ENCODE measurements at regions not wholly inside any gene's neighbourhood (a gene's known extent, or its start where the extent isn't known, plus 50 kb on each side); places are given as distances from the start of the nearest gene placed in this dataset.

GRCh38 chr4:79048878-79049277 is 109.6 kb upstream of the PAQR3 start:
- H4K20me1 ChIP-seq (ENCODE audit: insufficient read depth), result no peaks in the 10 kb centered on the region
- TF ChIP-seq, protein P1, sequence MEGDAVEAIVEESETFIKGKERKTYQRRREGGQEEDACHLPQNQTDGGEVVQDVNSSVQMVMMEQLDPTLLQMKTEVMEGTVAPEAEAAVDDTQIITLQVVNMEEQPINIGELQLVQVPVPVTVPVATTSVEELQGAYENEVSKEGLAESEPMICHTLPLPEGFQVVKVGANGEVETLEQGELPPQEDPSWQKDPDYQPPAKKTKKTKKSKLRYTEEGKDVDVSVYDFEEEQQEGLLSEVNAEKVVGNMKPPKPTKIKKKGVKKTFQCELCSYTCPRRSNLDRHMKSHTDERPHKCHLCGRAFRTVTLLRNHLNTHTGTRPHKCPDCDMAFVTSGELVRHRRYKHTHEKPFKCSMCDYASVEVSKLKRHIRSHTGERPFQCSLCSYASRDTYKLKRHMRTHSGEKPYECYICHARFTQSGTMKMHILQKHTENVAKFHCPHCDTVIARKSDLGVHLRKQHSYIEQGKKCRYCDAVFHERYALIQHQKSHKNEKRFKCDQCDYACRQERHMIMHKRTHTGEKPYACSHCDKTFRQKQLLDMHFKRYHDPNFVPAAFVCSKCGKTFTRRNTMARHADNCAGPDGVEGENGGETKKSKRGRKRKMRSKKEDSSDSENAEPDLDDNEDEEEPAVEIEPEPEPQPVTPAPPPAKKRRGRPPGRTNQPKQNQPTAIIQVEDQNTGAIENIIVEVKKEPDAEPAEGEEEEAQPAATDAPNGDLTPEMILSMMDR (conservative IDR thresholded peaks at IDR 0.05; ENCODE audit: low read depth, low read length), result no peak
- no peak overlapping the region for H3K4me2 ChIP-seq

DNA sequence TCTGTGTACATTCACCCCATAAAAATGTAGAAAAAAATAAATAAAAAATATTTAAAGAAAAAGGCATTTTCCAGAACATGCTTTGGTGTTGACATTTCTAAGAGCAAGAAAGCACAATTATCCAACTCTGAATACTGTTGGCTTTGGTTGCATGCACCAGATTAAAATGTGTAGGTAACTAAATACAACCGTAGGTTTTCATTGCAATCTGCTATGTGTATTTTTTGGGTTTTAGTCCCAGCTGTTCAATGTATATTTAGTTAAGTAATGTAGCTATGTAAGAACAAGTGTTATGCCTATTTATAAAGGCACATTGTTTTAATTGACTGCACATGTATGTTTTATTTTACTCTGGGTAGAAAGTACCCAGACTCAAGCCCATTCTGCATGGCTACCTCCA is 108.1 kb upstream of the PAQR3 start:
- no peak overlapping the region for H3K4me2 ChIP-seq
- no peaks in the 10 kb centered on the region for H3K27me3 ChIP-seq (ENCODE audit: insufficient read depth, low read depth)
- H3K79me2 ChIP-seq (ENCODE audit: insufficient read depth, low read depth), result no peaks in the 10 kb centered on the region
- no peak overlapping the region for H3K27ac ChIP-seq
- H3K4me3 ChIP-seq (IDR thresholded peaks at IDR 0.05; ENCODE audit: insufficient read depth, low read depth, low read length), result no peak overlapping the region
- TF ChIP-seq, protein P1 (conservative IDR thresholded peaks at IDR 0.05; ENCODE audit: low read depth, low read length), result no peak
- H2AFZ ChIP-seq (ENCODE audit: low read depth), result no peak overlapping the region
- H3K4me1 ChIP-seq (ENCODE audit: low read depth, poor library complexity, severe bottlenecking), result no peaks in the 10 kb centered on the region
- no peaks in the 10 kb centered on the region for H3K36me3 ChIP-seq (ENCODE audit: insufficient read depth)
- no peak overlapping the region for H3K9ac ChIP-seq
- no peaks in the 10 kb centered on the region for H4K20me1 ChIP-seq (ENCODE audit: insufficient read depth)

More at GRCh38 chr4:79048878-79049277, 109.6 kb upstream of the PAQR3 start:
- H3K36me3 ChIP-seq (ENCODE audit: insufficient read depth), result no peaks in the 10 kb centered on the region
- no peak overlapping the region for H2AFZ ChIP-seq (ENCODE audit: low read depth)
- no peaks in the 10 kb centered on the region for H3K27me3 ChIP-seq (ENCODE audit: insufficient read depth, low read depth)
- no peaks in the 10 kb centered on the region for H3K79me2 ChIP-seq (ENCODE audit: insufficient read depth, low read depth)
- no peak overlapping the region for H3K9ac ChIP-seq
- H3K27ac ChIP-seq, result no peak overlapping the region
- H3K4me3 ChIP-seq (IDR thresholded peaks at IDR 0.05; ENCODE audit: insufficient read depth, low read depth, low read length), result no peak overlapping the region
- H3K4me1 ChIP-seq (ENCODE audit: low read depth, poor library complexity, severe bottlenecking), result no peaks in the 10 kb centered on the region

DNA sequence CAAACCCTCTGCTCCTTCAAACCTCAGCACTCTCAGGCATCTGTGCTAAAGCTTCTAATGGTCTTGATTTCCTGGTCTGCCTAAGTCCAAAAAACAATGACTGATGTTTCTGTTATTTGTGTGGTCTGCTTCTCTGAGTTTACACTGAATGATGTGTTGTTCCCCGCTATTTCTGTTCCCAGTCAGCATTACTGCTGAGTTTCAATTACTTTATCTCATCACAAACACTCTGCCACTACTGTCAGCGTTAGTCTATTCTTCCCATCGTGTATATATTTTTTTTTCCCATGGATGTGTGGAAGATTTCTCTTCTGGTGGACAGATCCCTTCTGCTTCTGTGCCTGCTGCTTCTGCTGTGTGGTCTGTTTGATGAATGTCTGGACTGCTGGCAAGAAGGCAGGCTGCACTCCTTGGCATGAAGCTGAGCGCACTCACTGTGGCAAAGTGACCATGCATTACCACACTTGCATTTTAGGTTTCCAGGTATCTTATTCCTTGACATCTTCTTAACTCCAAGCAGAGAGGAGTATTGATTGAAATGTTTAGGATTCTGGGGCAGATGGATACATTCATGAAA is 106.9 kb upstream of the PAQR3 start:
- Histone ChIP-seq H3K4me2 (no peak overlapping the region), H3K27ac (no peak overlapping the region), H3K36me3 (ENCODE audit: insufficient read depth) (no peaks in the 10 kb centered on the region), H2AFZ (ENCODE audit: low read depth) (no peak overlapping the region), H3K27me3 (ENCODE audit: insufficient read depth, low read depth) (no peaks in the 10 kb centered on the region), H3K4me3 (IDR thresholded peaks at IDR 0.05; ENCODE audit: insufficient read depth, low read depth, low read length) (no peak overlapping the region), H3K4me1 (ENCODE audit: low read depth, poor library complexity, severe bottlenecking) (no peaks in the 10 kb centered on the region), H4K20me1 (ENCODE audit: insufficient read depth) (no peaks in the 10 kb centered on the region), H3K79me2 (ENCODE audit: insufficient read depth, low read depth) (no peaks in the 10 kb centered on the region), H3K9ac (no peak overlapping the region)
- TF ChIP-seq, protein P1 (conservative IDR thresholded peaks at IDR 0.05; ENCODE audit: low read depth, low read length), result no peak

- H3K4me1 ChIP-seq (ENCODE audit: low read depth, poor library complexity, severe bottlenecking), result no peaks in the 10 kb centered on the region
- no peak overlapping the region for H2AFZ ChIP-seq (ENCODE audit: low read depth)
- no peak overlapping the region for H3K9ac ChIP-seq
- no peaks in the 10 kb centered on the region for H4K20me1 ChIP-seq (ENCODE audit: insufficient read depth)
- no peak overlapping the region for H3K4me2 ChIP-seq
- H3K27me3 ChIP-seq (ENCODE audit: insufficient read depth, low read depth), result no peaks in the 10 kb centered on the region
- no peaks in the 10 kb centered on the region for H3K79me2 ChIP-seq (ENCODE audit: insufficient read depth, low read depth)
- no peaks in the 10 kb centered on the region for H3K36me3 ChIP-seq (ENCODE audit: insufficient read depth)
- H3K27ac ChIP-seq, result no peak overlapping the region
- H3K4me3 ChIP-seq (IDR thresholded peaks at IDR 0.05; ENCODE audit: insufficient read depth, low read depth, low read length), result no peak overlapping the region
- TF ChIP-seq, protein P1 (conservative IDR thresholded peaks at IDR 0.05; ENCODE audit: low read depth, low read length), result no peak
These were observed 105.0 kb upstream of the PAQR3 start for GRCh38 chr4:79044141-79044659.
